ENCODE measurements at regions not wholly inside any gene's neighbourhood (a gene's known extent, or its start where the extent isn't known, plus 50 kb on each side); places are given as distances from the start of the nearest gene placed in this dataset.

- no peak overlapping the region for H2BK20ac ChIP-seq (ENCODE audit: low read depth, low read length, poor library complexity, severe bottlenecking)
- WGBS (ENCODE audit: extremely low coverage, insufficient read length, low lambda C conversion rate): no CpG with 5 or more reads among the region's 4 CpGs
- TF ChIP-seq CTCF (conservative IDR thresholded peaks at IDR 0.05): no peak
- H3K14ac ChIP-seq (ENCODE audit: insufficient read depth, low read length): no peak overlapping the region
- no peaks in the 10 kb centered on the region for H4K20me1 ChIP-seq (ENCODE audit: control insufficient read depth, insufficient read depth, insufficient read length)
- H3K27me3 Mint-ChIP-seq (ENCODE audit: low read depth): peaks cover 25% of the 10 kb centered on the region
- no peaks in the 10 kb centered on the region; a peak in 1 of 5 replicates for H3K9me3 Mint-ChIP-seq
- no peak overlapping the region for H2AK5ac ChIP-seq (ENCODE audit: insufficient read length, low read length)
- no peak overlapping the region for H3K56ac ChIP-seq (ENCODE audit: insufficient read length, low read depth, low read length)
- no peak overlapping the region for H3K9ac ChIP-seq (ENCODE audit: extremely low read depth, insufficient read length, low read length)
- H3K27me3 ChIP-seq (ENCODE audit: insufficient read depth, low read length): no peaks in the 10 kb centered on the region
- no peak overlapping the region; a peak in 1 of 5 replicates for H3K4me3 Mint-ChIP-seq
- H4K5ac ChIP-seq (ENCODE audit: insufficient read length, low read depth, low read length): no peak overlapping the region
- peaks cover 13% of the 10 kb centered on the region for H3K23me2 ChIP-seq (ENCODE audit: insufficient read length, low read depth, low read length, poor library complexity, severe bottlenecking)
- no peak overlapping the region for H3K27ac Mint-ChIP-seq
- H2BK5ac ChIP-seq (ENCODE audit: insufficient read length, low read length): no peak overlapping the region
- peaks cover 9 to 14% of the 10 kb centered on the region in 2 experiments for H3K4me1 Mint-ChIP-seq
- no peaks in the 10 kb centered on the region; the same call in 1 of the 2 replicates for H3K4me1 ChIP-seq (ENCODE audit: insufficient read depth, low read length)
- H3K9me3 ChIP-seq (ENCODE audit: control insufficient read depth, low read depth, low read length): no peaks in the 10 kb centered on the region
- no peak overlapping the region for H2BK12ac ChIP-seq (ENCODE audit: insufficient read length, low read depth, low read length)
- H3K23ac ChIP-seq (ENCODE audit: insufficient read length, low read depth, low read length): no peak overlapping the region
- H4K91ac ChIP-seq (ENCODE audit: insufficient read length, low read depth, low read length): no peak overlapping the region
- no peak for DNase-seq
- no peak overlapping the region for H3K4me2 ChIP-seq (ENCODE audit: insufficient read depth, insufficient read length, low read length)
- no peak overlapping the region for H3K18ac ChIP-seq (ENCODE audit: insufficient read length, low read depth, low read length)
- no peak overlapping the region for H2BK15ac ChIP-seq (ENCODE audit: low read depth, low read length)
- H4K8ac ChIP-seq (replicated peaks; ENCODE audit: insufficient read length, low read depth, low read length): no peak overlapping the region
- H2BK120ac ChIP-seq (ENCODE audit: low read depth, low read length, poor library complexity, severe bottlenecking): no peak overlapping the region
- H3K36me3 Mint-ChIP-seq (ENCODE audit: insufficient read depth in 1 of 3, low read depth in 3 of 3): no peaks in the 10 kb centered on the region
- no peak overlapping the region for H3K4ac ChIP-seq (ENCODE audit: low read depth, low read length)
- no peak overlapping the region for H3K27ac ChIP-seq (ENCODE audit: insufficient read length, low read depth, low read length)
- H3K79me2 ChIP-seq (ENCODE audit: insufficient read depth, low read length): no peaks in the 10 kb centered on the region
- H3T11ph ChIP-seq (ENCODE audit: low read length): no peak overlapping the region
- no peaks in the 10 kb centered on the region for H3K79me1 ChIP-seq (ENCODE audit: insufficient read depth, low read depth, low read length, poor library complexity, severe bottlenecking)
- no peak overlapping the region for H2AFZ ChIP-seq (ENCODE audit: low read length)
Measured at GRCh38 chr6:27556406-27556805, 83.5 kb upstream of the ZNF184 start.
